GM18505 (cell line): ENCODE measurements at regions not wholly inside any gene's neighbourhood (a gene's known extent, or its start where the extent isn't known, plus 50 kb on each side); places are given as distances from the start of the nearest gene placed in this dataset.

Source experiments
- ATAC-seq: cut with Tn5 transposase; IDR thresholded peaks from one replicate; pipeline ENCODE4 v1.9.1; 2021; ENCODE audit not compliant: unreplicated experiment
- POLR2A ChIP-seq: IDR thresholded peaks from 4 replicates; pipeline ENCODE4 v1.6.1; 2011; ENCODE audit warnings: borderline replicate concordance; ENCODE audit not compliant: insufficient read depth, insufficient read length; ENCODE audit errors: extremely low read depth

DNA sequence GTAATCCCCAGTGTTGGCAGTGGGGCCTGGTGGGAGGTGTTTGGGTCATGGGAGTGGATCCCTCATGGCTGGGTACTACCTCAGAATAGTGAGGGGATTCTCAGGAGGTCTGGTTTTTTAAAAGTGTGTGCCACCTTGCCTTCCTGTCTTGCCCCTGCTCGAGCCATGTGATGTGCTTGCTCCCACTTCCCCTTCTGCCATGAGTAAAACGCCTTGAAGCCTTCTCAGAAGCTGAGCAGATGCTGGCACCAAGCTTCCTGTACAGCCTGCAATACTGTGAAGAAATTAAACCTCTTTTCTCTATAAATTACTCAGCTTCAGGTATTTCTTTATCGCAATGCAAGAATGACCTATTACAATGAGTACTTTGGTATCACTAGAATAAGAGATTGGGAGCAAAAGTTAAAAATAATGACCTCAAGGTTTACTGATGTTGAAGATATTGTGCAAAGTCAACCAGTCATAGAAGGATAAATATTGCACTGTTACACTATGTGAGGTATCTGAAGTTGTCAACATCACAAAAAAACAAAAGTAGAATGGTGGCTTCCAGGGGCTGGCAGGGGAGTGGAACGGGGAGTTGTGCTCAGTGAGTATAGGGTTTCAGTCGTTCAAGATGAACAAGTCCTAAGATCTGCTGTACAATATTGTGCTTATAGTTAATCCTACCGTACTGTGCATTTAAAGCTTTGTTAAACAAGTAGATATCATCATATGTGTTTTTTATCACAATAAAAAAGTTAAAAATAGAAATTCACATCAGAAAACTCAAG is 938.3 kb upstream of the CNTNAP5 start:
- TF ChIP-seq POLR2A, result no peak
- ATAC-seq, result no peak

- no peak for ATAC-seq
These were observed 933.6 kb upstream of the CNTNAP5 start for GRCh38 chr2:123091471-123091870.

GRCh38 chr2:123093199-123093598 is 931.9 kb upstream of the CNTNAP5 start:
- no peak for ATAC-seq
- no peak for TF ChIP-seq POLR2A

More at GRCh38 chr2:123091471-123091870, 933.6 kb upstream of the CNTNAP5 start:
- TF ChIP-seq POLR2A, result no peak

DNA sequence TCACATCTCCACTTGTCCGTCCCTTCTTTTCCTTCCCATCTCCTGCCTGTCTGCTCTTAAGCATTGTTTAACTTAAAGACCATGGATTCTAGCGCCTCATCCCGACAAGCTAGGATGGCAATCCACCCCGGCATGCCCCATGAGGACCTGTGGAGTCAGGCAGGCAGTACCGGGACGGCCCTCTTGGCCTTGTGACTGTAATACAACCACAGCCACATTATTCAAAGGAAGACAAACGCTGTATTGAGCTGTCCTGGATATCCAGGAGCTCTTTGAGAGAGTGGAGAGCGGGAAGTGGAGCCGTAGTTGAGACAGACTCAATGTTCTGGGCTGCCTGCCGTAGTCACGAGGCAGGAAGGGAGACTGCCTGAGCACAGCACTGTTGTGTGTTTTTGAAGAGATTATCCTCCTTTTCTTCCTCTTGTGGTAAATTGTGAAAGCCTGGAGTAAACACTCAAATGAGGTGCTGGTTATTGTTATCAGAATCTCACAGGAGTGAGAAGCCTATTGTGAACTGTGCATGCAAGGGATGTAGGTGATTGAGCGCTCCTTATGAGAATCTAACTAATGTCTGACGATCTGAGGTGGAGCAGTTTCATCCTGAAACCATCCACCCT is 929.8 kb upstream of the CNTNAP5 start:
- ATAC-seq, result no peak
- no peak for TF ChIP-seq POLR2A

GRCh38 chr2:123098619-123099018 is 926.5 kb upstream of the CNTNAP5 start:
- no peak for ATAC-seq
- no peak for TF ChIP-seq POLR2A

DNA sequence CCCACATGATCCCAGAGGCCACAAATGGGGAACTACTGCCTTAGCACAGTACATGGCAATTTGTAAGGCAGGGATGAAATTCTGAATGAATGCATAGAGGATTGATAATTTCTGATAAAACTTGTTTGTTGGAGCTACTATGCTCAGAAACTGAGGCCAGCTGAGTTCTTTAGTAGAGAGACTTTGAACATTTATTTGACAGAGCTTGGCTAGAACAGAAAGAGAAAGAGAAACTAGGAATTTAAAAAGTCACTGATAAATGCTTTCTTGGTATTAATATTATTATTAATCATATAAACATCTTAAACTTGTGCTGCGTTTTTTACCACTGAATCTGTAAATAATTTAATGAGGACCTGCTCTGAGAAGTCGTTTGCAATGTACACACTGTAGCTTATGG is 923.7 kb upstream of the CNTNAP5 start:
- no peak for TF ChIP-seq POLR2A
- ATAC-seq, result no peak

GRCh38 chr2:123103902-123104301 is 921.2 kb upstream of the CNTNAP5 start:
- no peak for ATAC-seq
- TF ChIP-seq POLR2A, result no peak

DNA sequence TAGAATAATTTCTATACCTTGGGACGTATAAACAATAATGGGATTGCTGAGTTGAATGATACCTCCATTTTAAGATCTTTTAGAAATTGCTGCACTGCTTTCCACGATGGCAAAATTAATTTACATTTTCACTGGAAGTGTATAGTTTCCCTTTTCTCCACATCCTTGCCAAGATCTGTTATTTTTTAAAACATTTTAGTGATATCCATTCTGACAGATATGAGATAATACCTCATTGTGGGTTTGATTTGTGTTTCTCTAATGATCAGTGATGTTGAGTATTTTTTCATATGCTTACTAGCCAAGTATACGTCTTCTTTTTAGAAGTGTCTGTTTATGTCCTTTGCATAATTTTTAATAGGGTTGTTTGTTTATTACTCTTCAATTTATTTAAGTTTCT is 908.5 kb upstream of the CNTNAP5 start:
- no peak for TF ChIP-seq POLR2A
- ATAC-seq, result no peak

GRCh38 chr2:123127236-123127635 is 897.9 kb upstream of the CNTNAP5 start:
- ATAC-seq, result no peak
- TF ChIP-seq POLR2A, result no peak

GRCh38 chr2:123128951-123129350 is 896.1 kb upstream of the CNTNAP5 start:
- no peak for TF ChIP-seq POLR2A
- ATAC-seq, result no peak

DNA sequence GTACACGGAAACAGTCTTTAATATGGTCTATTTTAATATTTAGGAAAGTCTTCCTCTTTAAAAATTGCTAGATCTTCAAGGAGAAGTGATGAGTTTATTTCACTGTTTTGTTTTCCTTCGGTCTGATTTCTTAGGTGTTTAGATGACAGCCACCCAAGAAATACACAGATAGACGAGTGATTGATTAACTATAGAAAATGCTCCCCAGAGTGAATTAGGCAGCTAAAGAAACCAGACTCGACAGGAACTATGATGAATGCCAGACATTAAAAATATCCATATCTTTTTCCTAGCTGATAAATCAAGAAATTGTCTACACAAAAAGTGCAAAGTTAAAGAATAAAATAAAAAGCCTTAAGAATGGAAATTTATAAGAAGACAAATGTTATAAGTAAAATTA is 888.7 kb upstream of the CNTNAP5 start:
- ATAC-seq, result no peak
- no peak for TF ChIP-seq POLR2A

DNA sequence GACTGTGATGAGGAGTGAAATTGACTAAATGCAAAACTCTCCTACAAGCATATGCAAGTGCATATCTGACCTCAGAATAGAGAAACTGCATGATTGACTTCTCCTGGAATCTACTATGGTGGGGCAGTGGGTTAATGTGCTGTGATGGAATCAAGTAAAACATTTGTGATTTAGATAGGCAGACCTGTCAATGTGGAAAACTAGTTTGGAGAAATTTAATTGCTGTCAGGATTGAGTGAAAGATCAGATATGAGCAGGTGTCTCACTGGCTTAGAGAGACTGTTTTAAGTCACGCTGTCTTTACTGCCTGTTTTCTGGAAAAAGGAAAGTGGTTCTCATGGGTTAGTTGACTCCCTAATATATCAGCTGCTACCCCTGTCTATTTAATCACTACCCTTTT is 881.0 kb upstream of the CNTNAP5 start:
- ATAC-seq, result no peak
- no peak for TF ChIP-seq POLR2A

GRCh38 chr2:123153041-123153440 is 872.0 kb upstream of the CNTNAP5 start:
- no peak for ATAC-seq
- no peak for TF ChIP-seq POLR2A

- no peak for TF ChIP-seq POLR2A
- no peak for ATAC-seq
These were observed 870.9 kb upstream of the CNTNAP5 start for GRCh38 chr2:123154195-123154594.
